ENCODE measurements at regions not wholly inside any gene's neighbourhood (a gene's known extent, or its start where the extent isn't known, plus 50 kb on each side); places are given as distances from the start of the nearest gene placed in this dataset.
"Not testable (repeated sequence)": the region's sequence is repeated elsewhere in the genome, so short reads cannot be mapped to it uniquely, and the experiment has no call there.

GRCh38 chr1:146630302-146630701 is 307.8 kb upstream of the NBPF12 start:
- DNase-seq: not testable (repeated sequence)

GRCh38 chr1:146618582-146618981 is 319.5 kb upstream of the NBPF12 start:
- not testable (repeated sequence) for DNase-seq

DNA sequence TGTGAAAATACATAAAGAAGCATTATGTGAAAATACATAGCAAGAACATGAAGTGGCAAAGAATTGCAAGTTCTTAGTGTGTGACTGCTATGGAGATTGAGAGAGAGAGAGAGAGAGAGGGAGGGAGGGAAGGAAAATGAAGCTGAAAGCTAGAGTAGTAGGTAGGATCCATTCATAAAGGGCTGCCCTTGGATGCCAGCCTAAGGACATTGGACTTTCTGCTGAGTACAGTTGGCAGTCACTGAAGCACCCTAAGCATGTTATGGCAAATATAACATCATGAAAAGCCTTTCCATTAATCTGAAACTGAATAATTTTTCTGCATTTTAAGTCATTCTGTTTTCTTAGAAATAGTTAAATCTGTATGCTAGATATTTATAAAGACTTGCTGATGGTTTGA is 333.4 kb upstream of the NBPF12 start:
- not testable (repeated sequence) for DNase-seq

DNA sequence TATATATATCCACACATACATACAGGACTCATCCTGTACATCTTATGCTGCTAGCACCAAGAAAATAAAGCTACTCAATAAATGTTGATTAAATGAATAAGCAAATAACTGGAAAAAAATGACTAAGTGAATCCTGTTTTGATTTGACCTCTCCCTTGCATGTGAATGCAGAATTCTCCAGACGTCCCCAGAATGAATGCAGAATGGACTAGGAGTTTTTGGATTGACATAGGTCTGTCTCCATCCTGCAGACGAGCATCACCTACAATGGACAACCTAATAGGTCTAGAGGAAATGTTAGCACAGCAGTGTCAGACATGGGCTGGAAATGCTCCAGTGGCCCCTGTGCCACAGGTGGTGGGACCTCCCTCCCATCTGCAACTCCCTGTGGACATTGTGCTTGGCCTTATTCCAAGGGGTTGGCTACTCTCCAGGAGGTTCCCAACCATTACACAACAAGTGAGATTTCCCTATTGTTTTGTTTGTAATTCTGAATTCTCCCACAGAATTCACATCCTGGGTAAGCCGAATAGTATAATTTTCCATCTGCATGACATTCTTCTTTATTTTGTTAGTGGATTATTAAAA is 337.3 kb upstream of the NBPF12 start:
- not testable (repeated sequence) for DNase-seq

- not testable (repeated sequence) for DNase-seq
Observed at GRCh38 chr1:146599906-146600305, 338.2 kb upstream of the NBPF12 start.

GRCh38 chr1:146581229-146581628 is 352.4 kb upstream of the NOTCH2NLA start:
- DNase-seq: not testable (repeated sequence)

DNA sequence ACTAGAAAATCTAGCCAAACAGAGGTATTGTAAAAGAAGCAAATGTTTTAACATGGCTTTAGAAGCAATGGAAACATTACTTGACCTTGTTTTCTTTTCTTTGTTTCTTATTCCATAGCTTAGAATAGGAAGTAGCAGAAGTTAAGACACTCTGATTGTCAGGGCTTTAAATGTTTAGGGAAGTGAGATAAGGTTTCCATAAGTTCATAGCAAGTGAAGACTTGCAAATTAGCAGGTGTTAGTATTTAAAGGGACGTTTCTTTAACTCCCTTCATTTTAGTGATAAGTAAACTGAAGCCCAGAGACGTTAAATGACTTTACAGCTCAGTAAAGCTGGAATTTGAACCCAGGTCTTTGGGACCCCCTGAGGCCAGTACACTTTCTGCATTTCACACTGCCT is 338.7 kb upstream of the NOTCH2NLA start:
- DNase-seq: not testable (repeated sequence)

DNA sequence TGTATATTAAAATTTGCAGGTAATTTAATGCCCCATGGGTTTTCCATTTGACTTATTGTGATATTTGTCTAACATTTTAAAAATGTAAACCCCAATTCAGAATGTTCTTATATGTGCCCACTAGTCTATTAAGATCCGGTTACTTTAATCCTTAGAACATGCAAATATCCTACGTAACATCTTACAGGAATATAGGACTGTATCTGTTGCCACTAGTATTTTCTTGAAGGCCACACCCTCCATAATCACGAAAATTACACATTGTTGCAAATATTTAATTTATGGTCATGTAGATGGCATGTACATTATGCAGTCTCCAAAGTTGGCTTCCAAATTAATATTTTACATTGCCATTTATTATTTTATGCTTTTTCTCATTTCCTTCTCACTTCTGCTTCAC is 329.2 kb upstream of the NOTCH2NLA start:
- not testable (repeated sequence) for DNase-seq

DNA sequence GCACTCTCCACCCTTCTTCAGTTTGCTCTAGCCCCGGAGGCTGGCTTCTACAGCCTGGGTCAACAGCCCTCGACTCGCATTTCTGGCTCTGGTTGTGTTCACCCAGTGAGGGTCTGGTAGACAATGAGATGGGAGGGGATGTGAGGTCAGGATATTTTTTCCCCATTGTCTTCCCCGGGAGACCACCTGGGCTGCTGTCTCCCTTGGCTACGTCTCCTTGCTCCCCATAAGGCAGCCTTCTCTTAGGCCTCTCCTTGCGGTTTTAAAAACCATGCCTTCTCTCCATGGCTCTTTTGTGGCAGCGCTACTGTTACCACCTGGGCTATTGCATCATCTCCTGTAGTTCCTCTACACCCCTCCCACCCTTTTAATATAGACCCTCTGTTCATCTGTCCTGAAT is 327.6 kb upstream of the NOTCH2NLA start:
- not testable (repeated sequence) for DNase-seq

GRCh38 chr1:146552414-146552813 is 323.6 kb upstream of the NOTCH2NLA start:
- DNase-seq: not testable (repeated sequence)

DNA sequence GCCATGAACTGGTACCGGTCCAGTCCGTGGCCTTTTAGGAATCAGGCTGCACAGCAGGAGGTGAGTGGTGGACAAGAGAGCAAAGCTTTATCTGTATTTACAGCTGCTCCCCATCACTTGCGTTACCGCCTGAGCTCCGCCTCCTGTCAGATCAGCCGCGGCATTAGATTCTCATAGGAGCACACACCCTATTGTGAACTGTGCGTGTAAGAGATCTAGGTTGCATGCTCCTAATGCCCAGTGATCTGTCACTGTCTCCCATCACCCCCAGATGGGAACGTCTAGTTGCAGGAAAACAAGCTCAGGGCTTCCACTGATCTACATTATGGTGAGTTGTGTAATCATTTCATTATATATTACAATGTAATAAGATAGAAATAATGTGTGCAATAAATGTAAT is 319.9 kb upstream of the NOTCH2NLA start:
- not testable (repeated sequence) for DNase-seq

- DNase-seq: not testable (repeated sequence)
Observed at GRCh38 chr1:146546189-146546588, 317.4 kb upstream of the NOTCH2NLA start.

DNA sequence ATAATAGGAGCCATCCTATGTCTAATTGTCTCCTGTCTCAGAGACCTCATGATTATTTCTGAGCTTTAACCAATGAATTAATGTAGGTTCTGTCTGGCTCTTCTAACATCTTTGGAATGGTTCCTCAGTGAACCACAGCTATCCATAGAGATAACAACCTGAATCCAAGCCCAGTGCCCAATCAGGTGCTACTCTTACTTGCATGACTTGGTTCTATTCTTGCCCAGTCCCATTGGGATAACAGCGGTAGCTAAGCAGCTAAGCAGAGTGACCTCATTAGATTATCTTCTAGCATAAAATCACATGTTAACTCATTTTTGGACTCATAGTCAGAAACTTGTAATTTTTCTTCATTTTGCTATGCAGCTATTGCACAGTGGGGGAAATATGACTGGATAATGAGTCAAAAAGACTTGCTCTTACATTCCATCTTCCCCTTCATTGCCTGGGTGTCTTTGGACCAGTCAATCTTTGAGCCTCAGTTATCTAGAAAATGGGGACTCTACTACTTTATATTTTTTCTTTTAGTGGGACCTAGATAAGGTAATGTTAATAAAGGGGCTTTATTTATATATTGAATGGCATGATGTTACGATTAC is 309.1 kb upstream of the NOTCH2NLA start:
- DNase-seq: not testable (repeated sequence)

GRCh38 chr1:146536028-146536427 is 307.2 kb upstream of the NOTCH2NLA start:
- not testable (repeated sequence) for DNase-seq

- DNase-seq: not testable (repeated sequence)
Observed at GRCh38 chr1:146535575-146535974, 306.8 kb upstream of the NOTCH2NLA start.

- not testable (repeated sequence) for DNase-seq
Observed at GRCh38 chr1:146530958-146531357, 302.1 kb upstream of the NOTCH2NLA start.

DNA sequence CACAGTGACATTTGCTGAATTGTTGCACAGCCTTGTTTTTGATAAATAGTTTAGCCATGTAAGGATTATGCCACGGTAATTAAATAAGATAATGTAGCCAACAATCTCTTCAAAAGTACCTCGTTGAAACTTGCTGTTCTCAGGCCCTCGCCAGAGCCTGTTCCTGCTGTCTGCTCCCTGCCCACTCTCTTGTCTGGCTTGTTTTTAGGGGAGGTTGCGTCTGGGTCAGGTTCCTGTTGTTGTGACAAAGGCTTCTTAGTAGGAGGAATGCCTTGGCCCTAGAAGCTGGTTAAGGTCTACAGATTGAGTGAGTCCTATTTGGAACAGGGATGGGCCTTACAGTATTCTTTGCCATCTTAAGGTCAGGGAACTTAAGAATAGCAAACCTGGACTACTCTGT is 294.0 kb upstream of the NOTCH2NLA start:
- not testable (repeated sequence) for DNase-seq

DNA sequence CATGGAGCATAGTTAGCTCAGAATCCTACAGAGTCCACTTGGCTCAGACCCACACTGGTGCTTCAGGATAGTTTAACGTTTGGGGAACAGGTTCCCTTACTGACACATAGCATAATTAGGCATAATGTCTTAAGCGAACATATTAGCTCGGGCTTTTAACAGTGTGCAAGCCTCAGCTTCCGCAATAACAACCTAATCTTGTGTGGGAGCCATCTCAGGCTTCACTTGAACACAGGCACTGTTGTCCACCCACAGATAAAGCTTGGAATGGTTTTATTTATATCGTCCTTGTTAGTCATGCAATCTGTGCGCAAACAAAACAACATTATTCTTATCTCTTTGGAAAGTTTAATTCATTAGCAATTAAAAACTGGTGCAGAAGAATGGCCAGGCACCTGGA is 293.5 kb upstream of the NOTCH2NLA start:
- not testable (repeated sequence) for DNase-seq

DNA sequence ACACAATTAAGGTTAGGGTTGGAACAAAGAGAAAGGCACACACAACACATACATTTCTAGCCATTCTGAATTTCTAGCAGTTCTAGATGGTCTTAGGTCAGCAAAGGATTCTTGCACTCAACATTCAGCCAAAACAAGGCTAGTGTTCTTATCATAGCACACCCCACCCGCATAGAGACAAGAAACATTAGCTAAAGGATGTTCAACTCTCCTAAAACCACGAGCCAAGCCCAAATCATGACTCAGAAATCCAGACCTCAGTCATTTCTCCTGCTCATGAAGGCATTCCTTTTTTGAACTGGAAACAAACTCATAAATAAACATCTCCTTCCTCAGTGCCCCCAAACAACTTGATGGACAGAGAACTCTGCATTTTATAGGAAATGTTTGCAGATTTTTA is 293.0 kb upstream of the NOTCH2NLA start:
- not testable (repeated sequence) for DNase-seq

- DNase-seq: not testable (repeated sequence)
Observed at GRCh38 chr1:146513754-146514153, 284.9 kb upstream of the NOTCH2NLA start.

- DNase-seq: not testable (repeated sequence)
Observed at GRCh38 chr1:146511047-146511777, 282.4 kb upstream of the NOTCH2NLA start.

GRCh38 chr1:146510248-146510983 is 281.6 kb upstream of the NOTCH2NLA start:
- not testable (repeated sequence) for DNase-seq

DNA sequence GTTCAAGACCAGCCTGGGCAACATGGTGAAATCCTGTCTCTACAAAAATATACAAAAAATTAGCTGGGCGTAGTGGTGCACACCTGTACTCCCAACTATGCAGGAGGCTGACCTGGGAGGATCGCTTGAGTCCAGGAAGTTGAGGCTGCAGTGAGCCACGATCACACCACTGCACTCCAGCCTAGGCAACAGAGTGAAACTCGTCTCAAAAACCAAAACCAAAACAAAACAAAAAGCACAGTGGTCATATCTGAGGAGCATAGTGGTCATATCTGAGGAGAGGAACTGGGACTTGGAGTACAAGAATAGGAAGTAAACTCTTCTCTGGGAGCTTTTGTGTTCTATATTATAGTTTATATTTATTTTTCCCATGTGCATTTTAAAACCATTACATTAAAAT is 275.3 kb upstream of the NOTCH2NLA start:
- not testable (repeated sequence) for DNase-seq
